ENCODE measurements at regions not wholly inside any gene's neighbourhood (a gene's known extent, or its start where the extent isn't known, plus 50 kb on each side); places are given as distances from the start of the nearest gene placed in this dataset.

GRCh38 chr19:30131722-30132291, 189.8 kb downstream of the URI1 start:
- Histone ChIP-seq H3K27me3 (no peaks in the 10 kb centered on the region), H3K9me3 (no peaks in the 10 kb centered on the region), H3K4me1 (no peaks in the 10 kb centered on the region), H3K27ac (no peak overlapping the region), H3K4me3 (replicated peaks in 1 of 3) (no peak overlapping the region), H3K36me3 (no peaks in the 10 kb centered on the region)
- DNase-seq: no peak
- intact Hi-C loops (cut with DNase I): no loop called here
- WGBS, 2 donors: 87 to 92% methylated on average over 6 to 8 of the region's 8 CpGs
- no peak for TF ChIP-seq POLR2A (IDR thresholded peaks at IDR 0.05)
- no peak for TF ChIP-seq CTCF (IDR thresholded peaks at IDR 0.05)

GRCh38 chr19:30132343-30133075, 190.5 kb downstream of the URI1 start:
- H3K27ac ChIP-seq: no peak overlapping the region
- H3K36me3 ChIP-seq: no peaks in the 10 kb centered on the region
- H3K4me1 ChIP-seq: no peaks in the 10 kb centered on the region
- intact Hi-C loops (cut with DNase I): no loop called here
- no peaks in the 10 kb centered on the region for H3K27me3 ChIP-seq
- H3K9me3 ChIP-seq: no peaks in the 10 kb centered on the region
- no peak overlapping the region for H3K4me3 ChIP-seq (replicated peaks in 1 of 3)
- WGBS, 2 donors: 92 to 96% methylated on average over 8 to 16 of the region's 16 CpGs
- DNase-seq: no peak
- no peak for TF ChIP-seq CTCF (IDR thresholded peaks at IDR 0.05)

- Histone ChIP-seq H3K4me1 (no peaks in the 10 kb centered on the region), H3K27me3 (no peaks in the 10 kb centered on the region), H3K27ac (no peak overlapping the region), H3K9me3 (no peaks in the 10 kb centered on the region), H3K4me3 (replicated peaks in 1 of 3) (no peak overlapping the region), H3K36me3 (no peaks in the 10 kb centered on the region)
- DNase-seq: no peak
- intact Hi-C loops (cut with DNase I): no loop called here
- WGBS, 2 donors: 95 to 96% methylated on average over 2 of the region's 2 CpGs
- TF ChIP-seq POLR2A (IDR thresholded peaks at IDR 0.05) (no peak), CTCF (IDR thresholded peaks at IDR 0.05) (no peak)
Measured at GRCh38 chr19:30133803-30134202, 191.8 kb downstream of the URI1 start.

- intact Hi-C loops (cut with DNase I): no loop called here
- 74 to 83% methylated on average over 12 of the region's 12 CpGs for WGBS, 2 donors
- H3K9me3 ChIP-seq: no peaks in the 10 kb centered on the region
Measured at GRCh38 chr19:30135093-30135757, 193.2 kb downstream of the URI1 start.

More at GRCh38 chr19:30135093-30135757, 193.2 kb downstream of the URI1 start:
- TF ChIP-seq POLR2A (IDR thresholded peaks at IDR 0.05): no peak
- TF ChIP-seq CTCF (IDR thresholded peaks at IDR 0.05): no peak
- no peaks in the 10 kb centered on the region for H3K4me1 ChIP-seq
- no peaks in the 10 kb centered on the region for H3K27me3 ChIP-seq
- no peaks in the 10 kb centered on the region for H3K36me3 ChIP-seq
- DNase-seq: no peak
- no peak overlapping the region for H3K27ac ChIP-seq
- H3K4me3 ChIP-seq (replicated peaks in 1 of 3): no peak overlapping the region

Measured in thyroid gland (tissue), 4 donors.